Naive thymus-derived CD4-positive, alpha-beta T cell (primary cell): ENCODE measurements at regions not wholly inside any gene's neighbourhood (a gene's known extent, or its start where the extent isn't known, plus 50 kb on each side); places are given as distances from the start of the nearest gene placed in this dataset.

Experiments
- ATAC-seq: fragments of 150-1000 bp; cut with Tn5 transposase; 2 replicates; pipeline ENCODE4 v1.10.0; 2021; ENCODE audit warnings: mild to moderate bottlenecking, moderate library complexity
- CTCF ChIA-PET: fragments of 350-600 bp; sonication (Branson Sonifier 250); formaldehyde crosslinking; loops from one replicate; lab custom pipeline; 2021; ENCODE audit warnings: antibody characterized with exemption; lab: Charles Lee
- POLR2A ChIA-PET: fragments of 350-600 bp; sonication (Branson Sonifier 250); formaldehyde crosslinking; loops from one replicate; lab custom pipeline; 2021; ENCODE audit warnings: antibody characterized with exemption, inconsistent platforms; lab: Charles Lee
- DNase-seq, 9 donors: peaks; one replicate each; pipeline versions ENCODE4 v3.0.0 to v3.0.0-alpha.2; 2020 to 2022; ENCODE audit warnings: mixed read lengths in 1 of 9
- H3K27ac ChIP-seq: one replicate; pipeline ENCODE4 v1.7.0; 2013; ENCODE audit warnings: mild to moderate bottlenecking, low read depth, low read length, moderate library complexity
- H3K27me3 ChIP-seq, 2 donors: one replicate each; pipeline ENCODE4 v1.7.0; 2013; ENCODE audit warnings: low read length in 2 of 2, mild to moderate bottlenecking in 2 of 2, moderate library complexity in 2 of 2; ENCODE audit not compliant: control insufficient read depth in 2 of 2, insufficient read depth in 2 of 2
- H3K36me3 ChIP-seq, 3 experiments: 1 replicate in 2 of 3; 2 replicates in 1 of 3; pipeline ENCODE4 v1.7.0; 2013; ENCODE audit warnings: low read length in 3 of 3, mild to moderate bottlenecking in 3 of 3, moderate library complexity in 1 of 3; ENCODE audit not compliant: insufficient read depth in 3 of 3, control insufficient read depth in 2 of 3
- H3K4me1 ChIP-seq, 2 donors: one replicate each; pipeline ENCODE4 v1.7.0; 2013; ENCODE audit warnings: low read length in 2 of 2, mild to moderate bottlenecking in 2 of 2, moderate library complexity in 1 of 2; ENCODE audit not compliant: control insufficient read depth in 2 of 2, insufficient read depth in 2 of 2
- H3K4me3 ChIP-seq: 2 replicates; pipeline ENCODE4 v1.7.0; 2013; ENCODE audit warnings: mild to moderate bottlenecking, low read length
- H3K9me3 ChIP-seq, 3 experiments: 1 replicate in 2 of 3; 2 replicates in 1 of 3; pipeline ENCODE4 v1.7.0; 2013; ENCODE audit warnings: low read length in 3 of 3; ENCODE audit not compliant: control insufficient read depth in 2 of 3
- H3K27ac Mint-ChIP-seq, 9 donors: one replicate each; pipeline ENCODE4 v1.8.0; 2020 to 2022; ENCODE audit warnings: mixed read lengths in 9 of 9, mild to moderate bottlenecking in 8 of 9, moderate library complexity in 5 of 9, inconsistent platforms in 2 of 9
- H3K27me3 Mint-ChIP-seq, 5 donors: one replicate each; pipeline ENCODE4 v1.8.0; 2021 to 2022; ENCODE audit warnings: mixed read lengths in 5 of 5, mild to moderate bottlenecking in 1 of 5
- H3K36me3 Mint-ChIP-seq, 5 donors: one replicate each; pipeline ENCODE4 v1.8.0; 2020 to 2022; ENCODE audit warnings: mixed read lengths in 5 of 5, mild to moderate bottlenecking in 3 of 5, inconsistent platforms in 1 of 5
- H3K4me1 Mint-ChIP-seq, 7 donors: one replicate each; pipeline ENCODE4 v1.8.0; 2020 to 2022; ENCODE audit warnings: mixed read lengths in 7 of 7, mild to moderate bottlenecking in 3 of 7, inconsistent platforms in 1 of 7
- H3K4me3 Mint-ChIP-seq, 10 donors: one replicate each; pipeline ENCODE4 v1.8.0; 2020 to 2022; ENCODE audit warnings: mild to moderate bottlenecking in 10 of 10, mixed read lengths in 10 of 10, moderate library complexity in 6 of 10, inconsistent platforms in 2 of 10
- H3K9me3 Mint-ChIP-seq, 11 donors: one replicate each; pipeline ENCODE4 v1.8.0; 2020 to 2022; ENCODE audit warnings: mixed read lengths in 11 of 11, mild to moderate bottlenecking in 4 of 11, inconsistent platforms in 1 of 11, moderate library complexity in 1 of 11
- intact Hi-C, 2 donors: fragments of 100-400 bp; cut with micrococcal nuclease; formaldehyde crosslinking; loops; one replicate each; pipeline ENCODE4 v1.15.1; 2023

GRCh38 chr7:145293754-145294153, 457.9 kb upstream of the TPK1 start:
- no peak overlapping the region for H3K4me3 ChIP-seq
- H3K4me1 ChIP-seq = no peaks in the 10 kb centered on the region
- H3K27me3 Mint-ChIP-seq = no peaks in the 10 kb centered on the region
- intact Hi-C loops = no loop called here
- peaks cover 0 to 10% (median 0%) of the 10 kb centered on the region in 11 donors for H3K9me3 Mint-ChIP-seq
- no peaks in the 10 kb centered on the region for H3K27me3 ChIP-seq
- no peaks in the 10 kb centered on the region for H3K9me3 ChIP-seq
- ChIA-PET POLR2A (no interaction called here), CTCF (no interaction called here)
- no peak overlapping the region for H3K27ac ChIP-seq
- no peak for DNase-seq
- H3K27ac Mint-ChIP-seq = no peak overlapping the region
- H3K4me1 Mint-ChIP-seq = no peaks in the 10 kb centered on the region
- no peak overlapping the region for H3K4me3 Mint-ChIP-seq
- no peaks in the 10 kb centered on the region for H3K36me3 Mint-ChIP-seq
- ATAC-seq = no peak
- H3K36me3 ChIP-seq = no peaks in the 10 kb centered on the region

- DNase-seq = no peak
- Mint-ChIP-seq H3K27me3 (no peaks in the 10 kb centered on the region), H3K4me3 (no peak overlapping the region), H3K36me3 (no peaks in the 10 kb centered on the region), H3K4me1 (no peaks in the 10 kb centered on the region), H3K27ac (no peak overlapping the region), H3K9me3 (peaks cover 0 to 10% (median 0%) of the 10 kb centered on the region in 11 donors)
- ChIA-PET CTCF (no interaction called here), POLR2A (no interaction called here)
- Histone ChIP-seq H3K27ac (no peak overlapping the region), H3K4me3 (no peak overlapping the region), H3K27me3 (no peaks in the 10 kb centered on the region), H3K36me3 (no peaks in the 10 kb centered on the region), H3K9me3 (no peaks in the 10 kb centered on the region), H3K4me1 (no peaks in the 10 kb centered on the region)
- ATAC-seq = no peak
- intact Hi-C loops = no loop called here
Measured at GRCh38 chr7:145293228-145293701, 457.4 kb upstream of the TPK1 start.

- no peak overlapping the region for H3K4me3 ChIP-seq
- no peak overlapping the region for H3K4me3 Mint-ChIP-seq
- H3K9me3 Mint-ChIP-seq = peaks cover 0 to 13% (median under 1%) of the 10 kb centered on the region in 11 donors
- no peaks in the 10 kb centered on the region for H3K9me3 ChIP-seq
- CTCF ChIA-PET = no interaction called here
- no peak overlapping the region for H3K27ac Mint-ChIP-seq
- ATAC-seq = no peak
- DNase-seq = no peak
- H3K27me3 ChIP-seq = no peaks in the 10 kb centered on the region
- POLR2A ChIA-PET = no interaction called here
- intact Hi-C loops = no loop called here
- H3K4me1 Mint-ChIP-seq = no peaks in the 10 kb centered on the region
- H3K27me3 Mint-ChIP-seq = no peaks in the 10 kb centered on the region
- no peak overlapping the region for H3K27ac ChIP-seq
- H3K36me3 Mint-ChIP-seq = no peaks in the 10 kb centered on the region
- no peaks in the 10 kb centered on the region for H3K4me1 ChIP-seq
- no peaks in the 10 kb centered on the region for H3K36me3 ChIP-seq
Measured at GRCh38 chr7:145289384-145289783, 453.5 kb upstream of the TPK1 start.

GRCh38 chr7:145276118-145276517, 440.3 kb upstream of the TPK1 start:
- Histone ChIP-seq H3K4me3 (no peak overlapping the region), H3K4me1 (no peaks in the 10 kb centered on the region), H3K27me3 (no peaks in the 10 kb centered on the region), H3K9me3 (peaks cover 0 to 4% (median 0%) of the 10 kb centered on the region in 3 experiments), H3K27ac (no peak overlapping the region), H3K36me3 (no peaks in the 10 kb centered on the region)
- Mint-ChIP-seq H3K36me3 (peaks cover 0 to 4% (median 0%) of the 10 kb centered on the region in 5 donors), H3K27ac (no peak overlapping the region), H3K27me3 (no peaks in the 10 kb centered on the region), H3K4me1 (no peaks in the 10 kb centered on the region), H3K9me3 (peaks cover 3 to 68% (median 29%) of the 10 kb centered on the region in 11 donors), H3K4me3 (no peak overlapping the region)
- DNase-seq = no peak
- ATAC-seq = no peak
- ChIA-PET CTCF (no interaction called here), POLR2A (no interaction called here)
- intact Hi-C loops = no loop called here

- intact Hi-C loops = no loop called here
- Mint-ChIP-seq H3K27me3 (no peaks in the 10 kb centered on the region), H3K4me3 (no peak overlapping the region), H3K9me3 (peaks cover 0 to 28% (median 2%) of the 10 kb centered on the region in 11 donors), H3K4me1 (no peaks in the 10 kb centered on the region), H3K27ac (no peak overlapping the region), H3K36me3 (no peaks in the 10 kb centered on the region)
- Histone ChIP-seq H3K4me3 (no peak overlapping the region), H3K36me3 (no peaks in the 10 kb centered on the region), H3K27ac (no peak overlapping the region), H3K27me3 (no peaks in the 10 kb centered on the region), H3K4me1 (no peaks in the 10 kb centered on the region), H3K9me3 (no peaks in the 10 kb centered on the region)
- ATAC-seq (no peak), DNase-seq (no peak)
- ChIA-PET POLR2A (no interaction called here), CTCF (no interaction called here)
Measured at GRCh38 chr7:145269418-145270161, 433.7 kb upstream of the TPK1 start.

- intact Hi-C loops = no loop called here
- Mint-ChIP-seq H3K36me3 (no peaks in the 10 kb centered on the region), H3K27ac (no peak overlapping the region), H3K9me3 (peaks cover 0 to 27% (median 0%) of the 10 kb centered on the region in 11 donors), H3K27me3 (no peaks in the 10 kb centered on the region), H3K4me1 (no peaks in the 10 kb centered on the region), H3K4me3 (no peak overlapping the region)
- Histone ChIP-seq H3K27ac (no peak overlapping the region), H3K36me3 (no peaks in the 10 kb centered on the region), H3K9me3 (no peaks in the 10 kb centered on the region), H3K4me3 (no peak overlapping the region), H3K27me3 (no peaks in the 10 kb centered on the region), H3K4me1 (no peaks in the 10 kb centered on the region)
- ChIA-PET POLR2A (no interaction called here), CTCF (no interaction called here)
- ATAC-seq (no peak), DNase-seq (no peak)
Measured at GRCh38 chr7:145265180-145265579, 429.3 kb upstream of the TPK1 start.

- no peaks in the 10 kb centered on the region for H3K9me3 ChIP-seq
- Mint-ChIP-seq H3K36me3 (no peaks in the 10 kb centered on the region), H3K9me3 (peaks cover 0 to 37% (median 2%) of the 10 kb centered on the region in 11 donors), H3K27me3 (no peaks in the 10 kb centered on the region), H3K4me1 (no peaks in the 10 kb centered on the region), H3K27ac (no peak overlapping the region), H3K4me3 (no peak overlapping the region)
- no peak for DNase-seq
- intact Hi-C loops = no loop called here
- no peak for ATAC-seq
- no peaks in the 10 kb centered on the region for H3K27me3 ChIP-seq
- no peak overlapping the region for H3K27ac ChIP-seq
- ChIA-PET CTCF (no interaction called here), POLR2A (no interaction called here)
- no peaks in the 10 kb centered on the region for H3K4me1 ChIP-seq
- H3K4me3 ChIP-seq = no peak overlapping the region
- H3K36me3 ChIP-seq = no peaks in the 10 kb centered on the region
Measured at GRCh38 chr7:145263886-145264285, 428.0 kb upstream of the TPK1 start.
